WI38 (cell line): ENCODE measurements at regions not wholly inside any gene's neighbourhood (a gene's known extent, or its start where the extent isn't known, plus 50 kb on each side); places are given as distances from the start of the nearest gene placed in this dataset.

Experiments
- H3K4me3 ChIP-seq: 2 replicates; pipeline ENCODE4 v1.5.1; 2011; ENCODE audit warnings: low read depth, mild to moderate bottlenecking, control low read depth, low read length
- TF ChIP-seq, protein P1 (sequence below): IDR thresholded peaks from 2 replicates; pipeline ENCODE4 v1.5.1; 2012; ENCODE audit warnings: low read depth, mild to moderate bottlenecking, control low read depth, low read length

DNA sequence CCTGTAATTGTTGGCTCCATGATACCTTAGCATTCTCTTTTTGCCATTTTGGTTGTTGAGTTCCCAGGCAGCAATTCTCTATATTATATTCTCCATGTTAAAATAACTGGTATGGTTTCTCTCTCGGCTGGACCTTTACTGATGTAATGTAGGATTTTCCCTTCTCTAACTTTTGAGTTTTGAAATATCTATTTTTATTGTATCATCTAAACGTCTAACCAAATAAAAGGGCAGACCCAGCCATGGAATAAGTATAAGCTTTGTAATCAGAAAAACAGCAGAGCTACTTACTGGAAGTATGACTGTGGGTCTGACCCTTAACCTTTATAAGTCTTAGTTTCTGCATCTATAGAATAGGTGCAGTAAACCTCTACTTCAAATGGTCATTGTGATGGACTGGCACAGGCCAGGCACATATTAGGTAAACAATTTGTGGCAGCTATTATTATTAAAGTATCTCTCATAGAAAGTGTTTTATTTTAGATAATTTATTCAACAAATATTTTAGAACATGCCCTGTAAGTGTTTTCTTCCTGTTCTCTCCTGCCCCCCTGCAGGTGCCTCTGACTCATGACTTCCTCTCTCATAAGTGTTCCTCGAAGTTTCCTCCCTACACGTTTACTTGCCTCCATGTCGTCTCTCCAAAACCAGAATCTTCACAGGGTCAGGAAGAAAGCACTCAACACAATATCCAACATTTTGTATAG is 224.9 kb upstream of the FGGY start:
- TF ChIP-seq, protein P1, sequence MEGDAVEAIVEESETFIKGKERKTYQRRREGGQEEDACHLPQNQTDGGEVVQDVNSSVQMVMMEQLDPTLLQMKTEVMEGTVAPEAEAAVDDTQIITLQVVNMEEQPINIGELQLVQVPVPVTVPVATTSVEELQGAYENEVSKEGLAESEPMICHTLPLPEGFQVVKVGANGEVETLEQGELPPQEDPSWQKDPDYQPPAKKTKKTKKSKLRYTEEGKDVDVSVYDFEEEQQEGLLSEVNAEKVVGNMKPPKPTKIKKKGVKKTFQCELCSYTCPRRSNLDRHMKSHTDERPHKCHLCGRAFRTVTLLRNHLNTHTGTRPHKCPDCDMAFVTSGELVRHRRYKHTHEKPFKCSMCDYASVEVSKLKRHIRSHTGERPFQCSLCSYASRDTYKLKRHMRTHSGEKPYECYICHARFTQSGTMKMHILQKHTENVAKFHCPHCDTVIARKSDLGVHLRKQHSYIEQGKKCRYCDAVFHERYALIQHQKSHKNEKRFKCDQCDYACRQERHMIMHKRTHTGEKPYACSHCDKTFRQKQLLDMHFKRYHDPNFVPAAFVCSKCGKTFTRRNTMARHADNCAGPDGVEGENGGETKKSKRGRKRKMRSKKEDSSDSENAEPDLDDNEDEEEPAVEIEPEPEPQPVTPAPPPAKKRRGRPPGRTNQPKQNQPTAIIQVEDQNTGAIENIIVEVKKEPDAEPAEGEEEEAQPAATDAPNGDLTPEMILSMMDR, result no peak
- no peak overlapping the region for H3K4me3 ChIP-seq

DNA sequence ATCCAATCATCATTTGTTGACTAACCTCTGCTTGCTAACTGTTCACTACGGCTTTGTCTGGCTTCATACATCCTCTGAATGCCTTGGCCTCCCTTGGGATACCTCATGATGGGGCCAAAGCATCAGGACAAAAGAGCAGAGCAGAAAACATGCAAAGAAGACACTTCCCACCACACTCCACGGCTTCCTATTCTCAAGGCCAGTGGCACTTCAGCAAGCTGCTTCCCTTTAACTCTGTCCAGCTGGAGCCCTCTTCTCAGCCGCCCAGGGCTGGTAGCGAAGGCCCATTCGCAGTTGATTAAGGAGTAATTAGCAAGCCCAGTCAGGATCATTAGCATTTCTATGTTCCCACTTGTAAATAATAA is 224.3 kb upstream of the FGGY start:
- TF ChIP-seq, protein P1, result no peak
- no peak overlapping the region for H3K4me3 ChIP-seq

DNA sequence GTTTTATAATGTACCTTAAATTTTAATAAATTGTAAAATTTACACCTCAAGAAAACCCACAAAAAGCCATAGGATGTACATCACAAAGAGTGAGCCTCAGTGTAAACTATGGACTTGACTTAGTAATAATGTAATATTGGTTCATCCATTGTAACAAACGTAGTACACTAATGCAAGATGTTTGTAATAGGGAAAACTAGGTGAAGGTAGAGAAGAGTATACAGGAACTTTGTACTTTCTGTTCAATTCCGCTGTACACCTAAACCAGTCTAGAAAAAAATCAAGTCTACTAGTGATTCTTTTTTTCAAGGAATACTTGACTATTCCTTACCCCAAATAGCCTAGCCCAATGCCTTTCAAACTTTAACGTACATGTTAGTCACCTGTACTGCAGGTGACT is 222.3 kb upstream of the FGGY start:
- TF ChIP-seq, protein P1, result no peak
- H3K4me3 ChIP-seq, result no peak overlapping the region

DNA sequence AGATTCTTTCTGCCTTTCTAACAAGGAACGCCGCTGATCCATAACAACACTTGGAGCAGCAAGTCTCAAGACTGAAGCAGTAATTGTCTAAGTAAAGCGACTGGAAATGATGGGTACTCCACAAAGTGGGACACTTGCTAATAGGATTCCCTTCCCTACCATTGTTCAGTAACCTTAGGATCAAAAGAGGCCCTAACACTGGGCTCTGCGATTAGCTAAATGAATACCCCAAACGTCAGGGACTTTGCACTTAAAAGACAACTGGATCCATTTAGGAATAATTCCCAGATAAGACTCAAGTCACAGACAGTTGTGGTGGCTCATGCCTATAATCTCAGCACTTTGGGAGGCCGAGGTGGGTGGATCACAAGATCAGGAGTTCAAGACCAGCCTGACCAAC is 221.9 kb upstream of the FGGY start:
- no peak overlapping the region for H3K4me3 ChIP-seq
- TF ChIP-seq, protein P1, result no peak

DNA sequence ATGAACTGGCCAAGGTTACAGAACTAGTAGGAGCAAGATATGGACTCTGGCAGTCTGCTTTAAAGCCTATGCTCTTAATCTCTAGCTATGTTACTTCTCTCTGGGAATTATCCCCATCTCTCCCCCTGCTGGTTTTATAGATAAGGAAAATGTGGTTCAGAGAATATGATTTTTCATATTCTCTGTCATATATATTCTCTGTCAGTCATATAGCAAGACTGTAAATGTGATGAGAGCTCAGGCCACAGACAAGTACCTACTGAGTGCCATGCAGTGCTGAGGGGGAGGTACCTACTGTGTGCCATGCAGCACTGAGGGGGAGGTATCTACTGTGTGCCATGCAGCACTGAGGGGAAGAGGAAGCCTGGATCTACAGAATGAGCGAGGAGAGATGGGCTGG is 220.3 kb upstream of the FGGY start:
- H3K4me3 ChIP-seq, result no peak overlapping the region
- TF ChIP-seq, protein P1, result no peak

DNA sequence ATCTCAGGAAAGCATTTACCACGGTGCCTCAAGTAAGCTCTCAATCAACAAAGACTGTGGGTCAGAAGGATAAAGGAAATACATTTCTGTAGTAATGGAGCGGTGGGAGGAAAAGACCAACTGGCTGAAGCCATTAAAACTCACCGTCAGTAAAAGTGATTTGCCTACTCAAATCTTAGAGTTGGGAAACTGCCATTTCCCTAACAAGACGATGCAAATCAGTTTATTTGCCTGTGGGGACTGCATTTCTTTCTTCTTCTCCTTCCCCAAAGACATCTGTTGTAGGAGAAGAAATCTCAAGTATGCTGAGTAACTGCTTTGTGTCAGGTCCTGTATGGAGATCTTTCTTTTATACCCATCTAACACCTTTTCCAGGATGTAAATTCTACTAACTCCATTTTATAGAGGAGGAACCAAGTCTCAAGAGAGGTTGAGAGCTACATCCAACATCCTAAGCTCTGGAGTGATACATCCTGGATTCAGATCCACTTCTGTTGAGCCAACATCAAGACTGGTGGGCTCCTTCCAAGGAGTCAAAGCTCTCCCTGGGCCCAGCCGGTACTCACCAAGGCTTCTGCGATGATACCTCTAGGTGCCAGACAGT is 219.3 kb upstream of the FGGY start:
- TF ChIP-seq, protein P1, result no peak
- no peak overlapping the region for H3K4me3 ChIP-seq

DNA sequence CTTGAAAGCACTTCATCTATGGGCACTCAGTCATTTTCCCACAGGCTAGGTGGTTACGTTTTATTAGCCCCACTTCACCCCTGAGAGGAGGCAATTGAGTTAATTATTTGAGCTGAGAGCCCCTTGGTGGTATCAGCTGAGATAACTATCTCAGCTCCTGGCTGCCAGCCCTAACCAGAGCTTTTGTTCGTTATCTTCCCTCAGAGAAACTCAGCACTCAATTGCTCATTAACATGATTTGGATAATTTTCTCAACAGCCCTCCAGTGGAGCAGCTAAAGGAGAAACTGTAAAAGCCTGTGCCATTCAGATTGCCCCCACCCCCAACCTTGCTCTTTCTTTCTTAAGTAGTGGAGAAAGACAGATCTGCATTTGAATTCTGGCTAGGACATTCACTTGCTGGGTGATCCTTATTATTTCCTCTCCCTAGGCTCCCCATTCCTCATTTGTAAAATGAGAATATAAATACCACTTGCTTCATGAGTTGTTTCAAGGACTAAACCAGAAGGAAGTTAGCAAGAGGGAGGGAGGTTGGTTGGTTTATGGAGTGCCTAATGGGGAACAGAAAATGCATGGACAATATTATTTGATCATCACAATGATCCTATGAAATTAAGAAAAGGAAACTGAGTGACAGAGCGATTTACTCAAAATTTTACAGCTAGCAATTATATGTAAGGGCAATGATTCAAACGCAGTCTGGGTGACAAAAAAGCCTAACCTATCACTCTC is 218.7 kb upstream of the FGGY start:
- TF ChIP-seq, protein P1, result no peak
- H3K4me3 ChIP-seq, result no peak overlapping the region
